Nephron (organoid): ENCODE measurements at regions not wholly inside any gene's neighbourhood (a gene's known extent, or its start where the extent isn't known, plus 50 kb on each side); places are given as distances from the start of the nearest gene placed in this dataset.
"Not testable (repeated sequence)": the region's sequence is repeated elsewhere in the genome, so short reads cannot be mapped to it uniquely, and the experiment has no call there.

ENCODE experiments used
- H3K27ac Mint-ChIP-seq, 3 experiments: 2 replicates each; pipeline ENCODE4 v1.8.0; 2020; ENCODE audit warnings: mixed read lengths in 3 of 3, mild to moderate bottlenecking in 2 of 3, moderate library complexity in 1 of 3
- H3K27me3 Mint-ChIP-seq: 2 replicates; pipeline ENCODE4 v1.8.0; 2021; ENCODE audit warnings: low read depth, mild to moderate bottlenecking, moderate library complexity, mixed read lengths
- H3K36me3 Mint-ChIP-seq: 2 replicates; pipeline ENCODE4 v1.8.0; 2020; ENCODE audit warnings: low read depth, mixed read lengths
- H3K4me1 Mint-ChIP-seq: 2 replicates; pipeline ENCODE4 v1.8.0; 2020; ENCODE audit warnings: mixed read lengths
- H3K4me3 Mint-ChIP-seq, 3 experiments: 2 replicates each; pipeline ENCODE4 v1.8.0; 2020; ENCODE audit warnings: mild to moderate bottlenecking in 3 of 3, mixed read lengths in 3 of 3, moderate library complexity in 2 of 3
- H3K9me3 Mint-ChIP-seq: 2 replicates; pipeline ENCODE4 v1.8.0; 2020; ENCODE audit warnings: mixed read lengths
- TF ChIP-seq, protein P1 (sequence below), 3 experiments: fragments of 200-600 bp; sonication (generic); IDR thresholded peaks; one replicate each; pipeline ENCODE4 v1.5.0; 2021; ENCODE audit warnings: antibody characterized with exemption in 3 of 3; ENCODE audit not compliant: unreplicated experiment in 3 of 3

DNA sequence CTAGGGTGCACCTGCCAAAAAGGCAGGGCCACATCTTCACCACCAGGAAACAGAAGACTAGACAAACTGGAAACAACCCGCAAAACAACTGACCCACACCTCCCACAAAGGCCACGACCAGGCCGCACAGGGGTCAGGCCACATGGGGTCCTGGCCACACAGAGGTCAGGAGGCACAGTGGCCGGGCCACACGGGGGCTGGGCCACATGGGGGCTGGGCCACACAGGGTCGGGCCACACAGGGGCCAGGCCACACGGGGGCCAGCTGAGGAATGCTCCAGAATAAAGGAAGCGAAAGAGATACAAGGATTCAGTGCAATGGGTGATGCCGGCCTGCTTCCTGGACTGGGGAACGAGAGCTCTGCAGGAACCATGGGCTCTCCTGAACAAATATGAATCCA lies 91.6 kb downstream of the OLFM1 start:
- Mint-ChIP-seq H3K27me3 (peaks cover 54% of the 10 kb centered on the region), H3K27ac (no peak overlapping the region), H3K9me3 (no peaks in the 10 kb centered on the region), H3K4me3 (no peak overlapping the region), H3K4me1 (no peaks in the 10 kb centered on the region), H3K36me3 (no peaks in the 10 kb centered on the region)
- TF ChIP-seq, protein P1, sequence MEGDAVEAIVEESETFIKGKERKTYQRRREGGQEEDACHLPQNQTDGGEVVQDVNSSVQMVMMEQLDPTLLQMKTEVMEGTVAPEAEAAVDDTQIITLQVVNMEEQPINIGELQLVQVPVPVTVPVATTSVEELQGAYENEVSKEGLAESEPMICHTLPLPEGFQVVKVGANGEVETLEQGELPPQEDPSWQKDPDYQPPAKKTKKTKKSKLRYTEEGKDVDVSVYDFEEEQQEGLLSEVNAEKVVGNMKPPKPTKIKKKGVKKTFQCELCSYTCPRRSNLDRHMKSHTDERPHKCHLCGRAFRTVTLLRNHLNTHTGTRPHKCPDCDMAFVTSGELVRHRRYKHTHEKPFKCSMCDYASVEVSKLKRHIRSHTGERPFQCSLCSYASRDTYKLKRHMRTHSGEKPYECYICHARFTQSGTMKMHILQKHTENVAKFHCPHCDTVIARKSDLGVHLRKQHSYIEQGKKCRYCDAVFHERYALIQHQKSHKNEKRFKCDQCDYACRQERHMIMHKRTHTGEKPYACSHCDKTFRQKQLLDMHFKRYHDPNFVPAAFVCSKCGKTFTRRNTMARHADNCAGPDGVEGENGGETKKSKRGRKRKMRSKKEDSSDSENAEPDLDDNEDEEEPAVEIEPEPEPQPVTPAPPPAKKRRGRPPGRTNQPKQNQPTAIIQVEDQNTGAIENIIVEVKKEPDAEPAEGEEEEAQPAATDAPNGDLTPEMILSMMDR (IDR thresholded peaks at IDR 0.05; ENCODE audit: unreplicated experiment in 3 of 3): no peak

DNA sequence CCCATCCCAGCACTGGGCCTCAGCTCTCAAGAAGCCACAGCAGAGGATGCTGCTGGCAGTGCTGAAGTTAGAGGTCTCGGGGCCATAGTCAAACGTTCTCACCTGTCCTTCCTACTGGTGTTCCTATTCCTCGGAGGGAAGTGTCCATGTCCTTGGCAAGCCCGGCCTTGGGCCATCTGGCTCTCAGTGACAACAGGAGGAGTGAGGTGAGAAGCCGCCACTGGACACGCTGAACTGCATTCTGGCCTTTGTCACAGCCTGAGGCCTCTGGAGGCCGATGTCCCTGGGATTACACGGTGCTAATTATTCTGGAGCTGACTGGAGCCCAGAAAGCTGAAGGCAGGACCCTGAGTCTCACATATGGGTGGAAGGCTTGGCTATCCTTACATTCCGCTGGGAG lies 92.5 kb downstream of the OLFM1 start:
- no peaks in the 10 kb centered on the region for H3K4me1 Mint-ChIP-seq
- peaks cover 59% of the 10 kb centered on the region for H3K27me3 Mint-ChIP-seq
- TF ChIP-seq, protein P1 (IDR thresholded peaks at IDR 0.05; ENCODE audit: unreplicated experiment in 3 of 3): no peak
- H3K4me3 Mint-ChIP-seq: no peak overlapping the region
- H3K36me3 Mint-ChIP-seq: no peaks in the 10 kb centered on the region
- H3K9me3 Mint-ChIP-seq: no peaks in the 10 kb centered on the region
- H3K27ac Mint-ChIP-seq: no peak overlapping the region

DNA sequence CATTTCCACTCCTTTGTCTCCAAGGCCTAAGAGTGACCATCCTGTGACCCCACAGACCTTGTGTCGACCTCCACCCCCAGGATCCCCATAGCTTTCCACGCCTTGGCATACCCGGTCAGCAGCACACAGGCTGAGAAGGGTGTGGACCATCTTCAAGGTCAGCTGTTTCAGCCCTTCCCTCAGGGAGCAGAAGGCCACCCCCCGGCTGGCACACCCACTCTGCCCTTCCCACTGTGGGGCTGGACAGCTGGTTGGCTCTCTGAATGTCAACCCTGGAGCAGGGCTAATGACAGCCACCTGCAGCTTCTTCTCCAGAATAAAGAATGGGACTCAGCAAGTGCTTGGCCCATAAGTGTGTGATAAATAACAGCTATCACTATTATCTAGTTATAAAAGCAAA lies 93.1 kb downstream of the OLFM1 start:
- Mint-ChIP-seq H3K9me3 (no peaks in the 10 kb centered on the region), H3K4me1 (no peaks in the 10 kb centered on the region), H3K36me3 (no peaks in the 10 kb centered on the region), H3K27ac (no peak overlapping the region), H3K4me3 (no peak overlapping the region), H3K27me3 (peaks cover 62% of the 10 kb centered on the region)
- TF ChIP-seq, protein P1 (IDR thresholded peaks at IDR 0.05; ENCODE audit: unreplicated experiment in 3 of 3): no peak

DNA sequence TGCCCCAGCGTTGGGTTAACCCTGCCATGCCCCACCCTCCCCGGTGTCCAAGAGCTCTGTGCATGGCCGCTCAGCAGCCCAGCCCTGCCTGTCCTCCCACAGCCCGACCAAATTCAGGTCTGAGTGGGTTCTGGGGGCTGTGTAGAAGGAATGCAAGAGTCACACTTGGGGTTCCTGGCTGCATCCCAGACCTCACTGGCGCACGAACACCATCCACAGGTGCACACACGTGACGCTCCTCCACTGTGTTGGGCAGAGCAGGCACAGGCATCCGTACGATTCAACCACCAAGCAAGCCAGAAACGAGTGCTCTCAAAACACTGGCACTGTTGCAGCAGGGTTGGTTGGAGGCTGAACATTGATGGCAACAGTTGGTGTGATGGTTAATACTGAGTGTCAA lies 93.9 kb downstream of the OLFM1 start:
- Mint-ChIP-seq H3K9me3 (no peaks in the 10 kb centered on the region), H3K27me3 (peaks cover 69% of the 10 kb centered on the region), H3K4me1 (peaks cover 1% of the 10 kb centered on the region), H3K36me3 (no peaks in the 10 kb centered on the region), H3K4me3 (no peak overlapping the region), H3K27ac (no peak overlapping the region)
- TF ChIP-seq, protein P1 (IDR thresholded peaks at IDR 0.05; ENCODE audit: unreplicated experiment in 3 of 3): no peak

DNA sequence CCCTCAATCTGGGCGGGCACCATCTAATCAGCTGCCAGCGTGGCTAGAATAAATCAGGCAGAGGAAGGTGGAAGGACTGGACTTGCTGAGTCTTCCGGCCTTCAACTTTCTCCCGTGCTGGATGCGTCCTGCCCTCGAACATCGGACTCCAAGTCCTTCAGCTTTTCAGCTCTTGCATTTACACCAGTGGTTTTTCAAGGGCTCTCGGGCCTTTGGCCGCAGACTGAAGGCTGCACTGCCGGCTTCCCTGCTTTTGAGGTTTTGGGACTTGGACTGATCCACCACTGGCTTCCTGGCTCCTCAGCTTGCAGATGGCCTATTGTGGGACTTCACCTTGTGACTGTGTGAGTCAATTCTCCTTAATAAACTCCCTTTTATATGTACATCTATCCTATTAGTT lies 94.4 kb downstream of the OLFM1 start:
- peaks cover 74% of the 10 kb centered on the region for H3K27me3 Mint-ChIP-seq
- H3K4me1 Mint-ChIP-seq, H3K36me3 Mint-ChIP-seq, H3K4me3 Mint-ChIP-seq, H3K9me3 Mint-ChIP-seq, H3K27ac Mint-ChIP-seq: not testable (repeated sequence)

DNA sequence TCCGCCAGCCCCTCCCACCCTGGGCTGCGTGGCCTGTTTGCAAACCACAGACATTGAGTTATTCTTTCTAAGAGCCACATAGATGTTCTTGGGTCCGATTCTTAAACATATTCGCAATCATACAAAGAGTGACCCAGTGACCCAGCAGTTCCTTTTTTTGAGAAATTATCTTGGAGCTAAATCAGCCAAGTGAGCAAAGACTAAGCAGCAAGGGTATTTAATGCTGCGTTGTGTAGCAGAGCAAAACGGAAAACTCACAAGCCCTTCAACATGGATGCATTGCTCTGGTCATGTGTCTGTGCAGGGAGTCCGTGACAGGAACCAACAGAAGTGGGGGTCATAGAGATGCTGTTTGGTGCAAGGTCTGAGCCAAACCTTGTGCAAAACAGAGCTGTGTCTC lies 95.6 kb downstream of the OLFM1 start:
- H3K9me3 Mint-ChIP-seq: no peaks in the 10 kb centered on the region
- H3K4me3 Mint-ChIP-seq: no peak overlapping the region
- no peaks in the 10 kb centered on the region for H3K36me3 Mint-ChIP-seq
- H3K27ac Mint-ChIP-seq: no peak overlapping the region
- peaks cover 81% of the 10 kb centered on the region for H3K27me3 Mint-ChIP-seq
- TF ChIP-seq, protein P1 (IDR thresholded peaks at IDR 0.05; ENCODE audit: unreplicated experiment in 3 of 3): no peak
- peaks cover 11% of the 10 kb centered on the region for H3K4me1 Mint-ChIP-seq
